Astrocyte (in vitro differentiated cells and primary cell): ENCODE measurements at regions not wholly inside any gene's neighbourhood (a gene's known extent, or its start where the extent isn't known, plus 50 kb on each side); places are given as distances from the start of the nearest gene placed in this dataset.

Experiments used
- DNase-seq: peaks from one replicate; pipeline ENCODE4 v3.0.0-alpha.2; 2010; ENCODE audit warnings: low read depth
- FAIRE-seq: peaks from 2 replicates; lab custom pipeline; 2011; peaks lifted over from hg19 to GRCh38; lab: Jason Lieb, UNC
- H2AFZ ChIP-seq: 2 replicates; pipeline ENCODE4 v1.6.0; 2012; ENCODE audit warnings: low read depth, low read length, inconsistent platforms
- H3K27ac ChIP-seq: 2 replicates; pipeline ENCODE4 v1.5.1; 2011; ENCODE audit warnings: low read depth, low read length, inconsistent platforms
- H3K27me3 ChIP-seq: 2 replicates; pipeline ENCODE4 v1.6.0; 2011; ENCODE audit warnings: low read length, inconsistent platforms; ENCODE audit not compliant: insufficient read depth
- H3K36me3 ChIP-seq: 2 replicates; pipeline ENCODE4 v1.5.1; 2011; ENCODE audit warnings: low read length, inconsistent platforms; ENCODE audit not compliant: insufficient read depth
- H3K4me1 ChIP-seq: 2 replicates; pipeline ENCODE4 v1.5.1; 2011; ENCODE audit warnings: low read length, inconsistent platforms; ENCODE audit not compliant: insufficient read depth
- H3K4me2 ChIP-seq: 2 replicates; pipeline ENCODE4 v1.6.0; 2012; ENCODE audit warnings: low read length, inconsistent platforms
- H3K4me3 ChIP-seq: 2 replicates; pipeline ENCODE4 v1.5.1; 2011; ENCODE audit warnings: low read depth, mild to moderate bottlenecking, low read length, inconsistent platforms; ENCODE audit not compliant: insufficient read depth
- H3K79me2 ChIP-seq: 2 replicates; pipeline ENCODE4 v1.6.0; 2012; ENCODE audit warnings: mild to moderate bottlenecking, low read length, inconsistent platforms; ENCODE audit not compliant: insufficient read depth
- H3K9ac ChIP-seq: 2 replicates; pipeline ENCODE4 v1.6.0; 2012; ENCODE audit warnings: mild to moderate bottlenecking, low read length, inconsistent platforms
- H3K9me3 ChIP-seq: 2 replicates; pipeline ENCODE4 v1.5.1; 2012; ENCODE audit warnings: low read depth, mild to moderate bottlenecking, low read length, inconsistent platforms; ENCODE audit not compliant: insufficient read depth
- H4K20me1 ChIP-seq: 2 replicates; pipeline ENCODE4 v1.6.0; 2012; ENCODE audit warnings: low read length, inconsistent platforms; ENCODE audit not compliant: insufficient read depth
- H3K27ac Mint-ChIP-seq: one replicate; pipeline ENCODE4 v1.8.0; 2021; ENCODE audit warnings: mild to moderate bottlenecking, mixed read lengths; ENCODE audit not compliant: unreplicated experiment
- H3K27me3 Mint-ChIP-seq: one replicate; pipeline ENCODE4 v1.8.0; 2021; ENCODE audit warnings: low read depth, mixed read lengths; ENCODE audit not compliant: unreplicated experiment
- H3K36me3 Mint-ChIP-seq: one replicate; pipeline ENCODE4 v1.8.0; 2021; ENCODE audit warnings: low read depth, mixed read lengths; ENCODE audit not compliant: unreplicated experiment
- H3K4me1 Mint-ChIP-seq: one replicate; pipeline ENCODE4 v1.8.0; 2021; ENCODE audit warnings: low read depth, mixed read lengths; ENCODE audit not compliant: unreplicated experiment
- H3K4me3 Mint-ChIP-seq: one replicate; pipeline ENCODE4 v1.8.0; 2021; ENCODE audit warnings: mild to moderate bottlenecking, moderate library complexity, mixed read lengths; ENCODE audit not compliant: unreplicated experiment
- H3K9me3 Mint-ChIP-seq: one replicate; pipeline ENCODE4 v1.8.0; 2021; ENCODE audit warnings: mild to moderate bottlenecking, mixed read lengths; ENCODE audit not compliant: unreplicated experiment
- EZH2 ChIP-seq: IDR thresholded peaks from 2 replicates; pipeline ENCODE4 v1.6.1; 2012; ENCODE audit warnings: mild to moderate bottlenecking, low read length, inconsistent platforms; ENCODE audit not compliant: insufficient read depth
- TF ChIP-seq, protein P1 (sequence below): IDR thresholded peaks from 2 replicates; pipeline ENCODE4 v1.5.1; 2011; ENCODE audit warnings: low read depth, mild to moderate bottlenecking, inconsistent platforms, low read length, moderate library complexity; ENCODE audit not compliant: insufficient read depth

DNA sequence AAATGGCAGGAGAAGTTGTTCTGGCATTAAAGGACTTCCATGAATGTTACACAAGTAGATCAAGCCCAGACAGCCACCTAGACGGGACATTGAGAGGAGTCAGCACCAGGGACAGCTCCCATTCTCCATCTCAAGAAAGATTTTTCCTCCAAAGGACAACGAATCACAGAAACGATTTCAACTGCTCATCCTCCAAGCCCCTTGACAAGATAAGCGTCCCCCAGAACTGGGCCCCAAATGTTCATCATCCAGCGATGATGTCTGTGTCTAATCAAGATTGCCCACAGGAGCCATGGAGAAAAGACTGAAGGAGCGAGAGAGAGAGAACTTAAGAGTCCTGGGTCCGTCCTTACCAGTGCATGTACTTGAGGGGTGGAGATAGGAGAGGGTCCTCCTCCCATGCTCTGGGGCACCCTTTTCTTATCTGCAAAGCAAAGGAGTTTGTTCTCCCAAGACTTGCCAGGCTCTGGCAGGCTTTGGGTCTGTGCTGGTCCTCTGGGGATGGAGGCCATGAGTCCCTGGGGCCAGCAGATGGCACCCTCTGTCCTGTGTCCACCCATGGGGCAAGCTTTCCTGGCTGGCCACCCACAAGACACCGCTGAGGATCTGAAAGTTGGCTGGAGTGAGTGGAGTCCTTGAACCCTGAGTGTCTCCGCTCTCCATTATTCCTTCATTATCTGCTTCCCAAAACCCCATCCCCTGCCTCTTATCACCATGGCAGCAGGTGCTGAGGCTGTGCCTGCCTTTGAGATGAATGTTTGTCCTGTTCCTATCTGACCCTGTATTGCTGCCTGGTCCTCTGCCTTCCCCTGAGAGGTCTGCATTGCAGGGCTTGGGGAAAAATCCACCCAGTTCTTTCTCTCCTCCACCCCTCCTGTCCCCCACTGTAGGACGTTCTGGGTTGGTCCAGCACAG, 164.6 kb downstream of the ACTL8 start:
- peak; percentile 29 for FAIRE-seq

DNA sequence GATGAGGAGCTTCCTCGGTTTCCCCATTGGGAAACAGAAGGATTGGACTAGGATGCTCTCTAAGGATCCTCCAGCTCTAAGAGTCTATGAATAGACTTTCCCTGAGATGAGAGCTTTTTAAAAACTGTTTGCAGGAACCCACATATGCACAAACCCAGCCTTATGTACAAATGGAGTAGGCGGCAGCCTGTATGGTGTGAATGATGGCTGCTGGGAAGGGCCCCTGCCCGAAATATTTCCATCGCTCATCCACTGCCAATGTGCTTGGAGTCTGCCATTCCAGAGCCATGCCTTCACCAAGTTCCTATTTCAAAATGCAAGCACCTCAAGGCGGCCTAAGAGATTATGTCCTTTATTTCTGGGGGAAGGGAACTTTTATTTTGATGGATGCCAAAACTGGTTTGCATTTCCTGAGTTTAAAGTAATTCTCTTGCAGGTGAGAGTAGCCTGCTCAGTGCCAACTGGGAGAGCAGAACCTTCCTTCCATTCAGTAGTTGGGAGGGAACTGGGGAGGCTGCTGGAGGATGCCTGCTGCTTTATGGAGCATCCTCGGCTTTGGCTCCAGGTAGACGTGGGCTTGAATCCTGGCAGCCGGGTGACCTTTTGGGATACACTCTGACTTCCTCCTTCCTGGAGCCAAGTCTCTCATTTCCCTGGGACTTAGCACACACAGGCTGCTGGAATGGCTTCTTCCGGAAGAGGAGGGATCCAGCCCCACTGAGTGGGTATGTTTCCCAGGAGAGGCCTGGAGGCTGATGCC, 165.9 kb downstream of the ACTL8 start:
- TF ChIP-seq, protein P1, sequence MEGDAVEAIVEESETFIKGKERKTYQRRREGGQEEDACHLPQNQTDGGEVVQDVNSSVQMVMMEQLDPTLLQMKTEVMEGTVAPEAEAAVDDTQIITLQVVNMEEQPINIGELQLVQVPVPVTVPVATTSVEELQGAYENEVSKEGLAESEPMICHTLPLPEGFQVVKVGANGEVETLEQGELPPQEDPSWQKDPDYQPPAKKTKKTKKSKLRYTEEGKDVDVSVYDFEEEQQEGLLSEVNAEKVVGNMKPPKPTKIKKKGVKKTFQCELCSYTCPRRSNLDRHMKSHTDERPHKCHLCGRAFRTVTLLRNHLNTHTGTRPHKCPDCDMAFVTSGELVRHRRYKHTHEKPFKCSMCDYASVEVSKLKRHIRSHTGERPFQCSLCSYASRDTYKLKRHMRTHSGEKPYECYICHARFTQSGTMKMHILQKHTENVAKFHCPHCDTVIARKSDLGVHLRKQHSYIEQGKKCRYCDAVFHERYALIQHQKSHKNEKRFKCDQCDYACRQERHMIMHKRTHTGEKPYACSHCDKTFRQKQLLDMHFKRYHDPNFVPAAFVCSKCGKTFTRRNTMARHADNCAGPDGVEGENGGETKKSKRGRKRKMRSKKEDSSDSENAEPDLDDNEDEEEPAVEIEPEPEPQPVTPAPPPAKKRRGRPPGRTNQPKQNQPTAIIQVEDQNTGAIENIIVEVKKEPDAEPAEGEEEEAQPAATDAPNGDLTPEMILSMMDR: no peak
- no peak for TF ChIP-seq EZH2
- Mint-ChIP-seq H3K27ac (no peak overlapping the region), H3K27me3 (peaks cover 85% of the 10 kb centered on the region), H3K9me3 (peaks cover 4% of the 10 kb centered on the region), H3K36me3 (no peaks in the 10 kb centered on the region), H3K4me3 (no peak overlapping the region), H3K4me1 (no peaks in the 10 kb centered on the region)
- Histone ChIP-seq H3K4me1 (no peaks in the 10 kb centered on the region), H3K4me2 (no peak overlapping the region), H3K79me2 (no peaks in the 10 kb centered on the region), H3K36me3 (no peaks in the 10 kb centered on the region), H3K4me3 (no peak overlapping the region), H4K20me1 (no peaks in the 10 kb centered on the region), H3K9ac (no peak overlapping the region), H2AFZ (no peak overlapping the region), H3K27ac (no peak overlapping the region), H3K9me3 (no peaks in the 10 kb centered on the region), H3K27me3 (peaks cover 2% of the 10 kb centered on the region)
- DNase-seq (no peak), FAIRE-seq (no peak)

More for the DNA sequence above, 164.6 kb downstream of the ACTL8 start:
- Mint-ChIP-seq H3K4me3 (no peak overlapping the region), H3K4me1 (no peaks in the 10 kb centered on the region), H3K27ac (no peak overlapping the region), H3K9me3 (peaks cover 4% of the 10 kb centered on the region), H3K27me3 (peaks cover 85% of the 10 kb centered on the region), H3K36me3 (no peaks in the 10 kb centered on the region)
- Histone ChIP-seq H4K20me1 (no peaks in the 10 kb centered on the region), H3K4me2 (no peak overlapping the region), H3K4me3 (no peak overlapping the region), H3K9me3 (no peaks in the 10 kb centered on the region), H3K27ac (no peak overlapping the region), H2AFZ (no peak overlapping the region), H3K36me3 (no peaks in the 10 kb centered on the region), H3K4me1 (no peaks in the 10 kb centered on the region), H3K27me3 (peaks cover 8% of the 10 kb centered on the region), H3K79me2 (no peaks in the 10 kb centered on the region), H3K9ac (no peak overlapping the region)
- peak; percentile 29 for DNase-seq
- TF ChIP-seq, protein P1: no peak
- no peak for TF ChIP-seq EZH2
